ENCODE measurements at regions not wholly inside any gene's neighbourhood (a gene's known extent, or its start where the extent isn't known, plus 50 kb on each side); places are given as distances from the start of the nearest gene placed in this dataset.

DNA sequence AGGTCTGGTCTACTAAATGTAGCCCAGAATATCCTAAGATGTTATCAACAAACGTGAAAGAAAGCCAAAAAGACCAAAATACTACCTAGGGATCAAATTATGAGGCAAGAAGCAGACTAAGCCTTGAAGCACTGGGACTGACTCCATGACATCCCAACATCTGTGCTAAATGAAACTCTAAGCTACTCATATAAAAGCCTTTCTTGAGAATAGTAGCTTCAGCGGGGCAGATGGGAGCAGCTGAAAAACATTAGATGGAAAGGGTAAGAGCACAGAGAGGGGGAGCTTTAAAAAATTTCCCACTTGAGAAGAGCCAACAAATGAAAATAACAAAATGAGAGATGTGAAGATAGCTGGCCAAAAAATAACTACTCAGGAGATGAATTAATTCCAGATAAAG lies 81.7 kb downstream of the MAD2L1 start (continued):
- no peak for TF ChIP-seq SNIP1 (IDR thresholded peaks at IDR 0.05; ENCODE audit: low read depth)
- TF ChIP-seq, protein P1, sequence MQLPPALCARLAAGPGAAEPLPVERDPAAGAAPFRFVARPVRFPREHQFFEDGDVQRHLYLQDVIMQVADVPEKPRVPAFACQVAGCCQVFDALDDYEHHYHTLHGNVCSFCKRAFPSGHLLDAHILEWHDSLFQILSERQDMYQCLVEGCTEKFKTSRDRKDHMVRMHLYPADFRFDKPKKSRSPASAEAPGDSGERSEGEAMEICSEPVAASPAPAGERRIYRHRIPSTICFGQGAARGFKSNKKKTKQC (CRISPR knock-in tag; IDR thresholded peaks at IDR 0.05), result no peak
- TF ChIP-seq E2F1 (CRISPR knock-in tag; IDR thresholded peaks at IDR 0.05), result no peak
- no peak for TF ChIP-seq POLR2AphosphoS2 (IDR thresholded peaks at IDR 0.05; ENCODE audit: low read length)
- no peak for TF ChIP-seq TSHZ1 (CRISPR knock-in tag; IDR thresholded peaks at IDR 0.05)
- no peak for TF ChIP-seq KAT7 (CRISPR knock-in tag; IDR thresholded peaks at IDR 0.05; ENCODE audit: borderline replicate concordance)
- no peak for TF ChIP-seq BHLHE40 (IDR thresholded peaks at IDR 0.05; ENCODE audit: low read length)

Measured in K562 (cell line).